NCI-H1694 treated with DMSO at 0.1 percent for 48 hours (cell line): ENCODE measurements at regions not wholly inside any gene's neighbourhood (a gene's known extent, or its start where the extent isn't known, plus 50 kb on each side); places are given as distances from the start of the nearest gene placed in this dataset.
"Not testable (repeated sequence)": the region's sequence is repeated elsewhere in the genome, so short reads cannot be mapped to it uniquely, and the experiment has no call there.

ENCODE experiments used
- DNase-seq: peaks from one replicate; lab custom pipeline; 2025; lab: John Stamatoyannopoulos, UW

- not testable (repeated sequence) for DNase-seq
These were observed 621.9 kb upstream of the ITGA1 start for GRCh38 chr5:52165806-52166205.

GRCh38 chr5:52173133-52173532 lies 614.6 kb upstream of the ITGA1 start:
- no peak for DNase-seq

DNA sequence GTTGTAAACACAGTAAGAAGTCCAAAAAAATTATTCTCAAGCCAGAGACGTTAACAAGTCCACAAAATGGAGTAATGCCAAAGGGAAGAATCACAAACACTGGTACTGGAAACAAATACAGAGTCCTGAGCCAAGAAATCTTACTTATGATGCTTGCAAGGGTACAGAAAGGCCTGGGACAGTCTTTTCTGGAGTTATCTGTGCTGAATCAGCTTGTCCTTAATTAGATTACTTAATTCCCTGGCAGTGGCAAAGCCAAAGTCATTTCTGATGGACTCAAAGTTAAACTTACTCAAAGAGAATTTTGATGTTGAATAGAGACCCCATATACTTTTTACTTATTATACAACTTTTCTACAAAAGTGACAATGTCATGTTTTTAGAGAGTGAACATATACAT lies 610.5 kb upstream of the ITGA1 start:
- no peak for DNase-seq

GRCh38 chr5:52181403-52181802 lies 606.3 kb upstream of the ITGA1 start:
- DNase-seq: no peak

DNA sequence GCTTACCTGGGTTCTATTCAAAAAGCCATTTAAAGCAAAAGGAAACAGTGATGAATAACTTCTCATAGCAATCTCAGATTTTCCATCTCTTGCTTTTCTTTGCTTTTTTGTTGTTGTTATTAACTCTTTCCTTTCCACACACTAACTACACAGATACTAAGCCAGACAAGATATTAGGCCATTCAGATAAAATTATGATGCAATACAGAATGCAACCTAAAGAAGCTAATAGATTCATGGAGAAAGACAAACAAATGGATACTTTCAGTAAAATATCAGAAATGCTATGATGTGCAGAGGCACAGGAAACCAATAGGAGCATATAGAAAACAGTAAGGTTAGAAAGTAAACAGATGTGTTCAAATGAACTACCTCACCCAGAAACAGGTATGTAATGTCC lies 597.0 kb upstream of the ITGA1 start:
- no peak for DNase-seq

- DNase-seq: no peak
These were observed 587.9 kb upstream of the ITGA1 start for GRCh38 chr5:52199833-52200232.

DNA sequence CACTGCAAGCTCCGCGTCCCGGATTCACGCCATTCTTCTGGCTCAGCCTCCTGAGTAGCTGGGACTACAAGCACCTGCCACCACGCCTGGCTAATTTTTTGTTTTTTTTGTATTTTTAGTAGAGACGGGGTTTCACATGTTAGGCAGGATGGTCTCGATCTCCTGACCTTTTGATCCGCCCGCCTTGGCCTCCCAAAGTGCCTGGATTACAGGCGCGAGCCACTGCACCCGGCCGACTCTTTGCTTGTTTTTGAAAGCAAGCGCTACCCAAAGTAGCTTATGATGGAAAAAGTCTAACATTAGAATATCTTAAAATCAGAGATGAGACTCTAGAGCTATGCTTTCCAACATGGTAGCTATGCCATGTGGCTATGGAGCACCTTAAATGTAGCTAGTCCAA lies 585.5 kb upstream of the ITGA1 start:
- no peak for DNase-seq

DNA sequence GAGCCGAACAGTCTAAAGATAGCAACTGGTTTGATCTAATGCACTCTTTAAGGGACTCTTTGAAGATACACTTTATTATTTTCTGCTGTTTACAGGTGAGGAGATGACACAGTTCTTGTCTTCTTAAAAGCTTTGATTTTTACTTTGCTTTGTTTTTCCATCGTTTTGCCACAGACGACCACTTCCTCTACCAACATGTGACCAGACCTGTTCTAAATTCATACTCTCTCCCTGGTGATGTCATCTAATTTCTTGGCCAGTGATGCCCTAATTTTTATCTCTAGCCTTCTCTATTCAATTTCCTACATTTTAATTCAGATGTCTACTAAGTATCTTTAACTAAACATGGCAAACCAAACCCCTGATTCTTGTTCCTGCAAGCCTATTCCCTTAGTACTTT lies 583.4 kb upstream of the ITGA1 start:
- no peak for DNase-seq
